Fibroblast of lung (primary cell): ENCODE measurements at regions not wholly inside any gene's neighbourhood (a gene's known extent, or its start where the extent isn't known, plus 50 kb on each side); places are given as distances from the start of the nearest gene placed in this dataset.

ENCODE experiments used
- EZH2 ChIP-seq: IDR thresholded peaks from 2 replicates; pipeline ENCODE4 v1.5.1; 2012; ENCODE audit warnings: low read length, control low read depth, mild to moderate bottlenecking; ENCODE audit errors: missing control alignments
- TF ChIP-seq, protein P1 (sequence below), 2 donors: IDR thresholded peaks in 1 of 2; conservative IDR thresholded peaks in 1 of 2; 1 replicate in 1 of 2; 2 replicates in 1 of 2; pipeline ENCODE4 v1.5.1; 2011 to 2012; ENCODE audit warnings: low read length in 2 of 2, control low read depth in 1 of 2, inconsistent platforms in 1 of 2, low read depth in 1 of 2, mild to moderate bottlenecking in 1 of 2

DNA sequence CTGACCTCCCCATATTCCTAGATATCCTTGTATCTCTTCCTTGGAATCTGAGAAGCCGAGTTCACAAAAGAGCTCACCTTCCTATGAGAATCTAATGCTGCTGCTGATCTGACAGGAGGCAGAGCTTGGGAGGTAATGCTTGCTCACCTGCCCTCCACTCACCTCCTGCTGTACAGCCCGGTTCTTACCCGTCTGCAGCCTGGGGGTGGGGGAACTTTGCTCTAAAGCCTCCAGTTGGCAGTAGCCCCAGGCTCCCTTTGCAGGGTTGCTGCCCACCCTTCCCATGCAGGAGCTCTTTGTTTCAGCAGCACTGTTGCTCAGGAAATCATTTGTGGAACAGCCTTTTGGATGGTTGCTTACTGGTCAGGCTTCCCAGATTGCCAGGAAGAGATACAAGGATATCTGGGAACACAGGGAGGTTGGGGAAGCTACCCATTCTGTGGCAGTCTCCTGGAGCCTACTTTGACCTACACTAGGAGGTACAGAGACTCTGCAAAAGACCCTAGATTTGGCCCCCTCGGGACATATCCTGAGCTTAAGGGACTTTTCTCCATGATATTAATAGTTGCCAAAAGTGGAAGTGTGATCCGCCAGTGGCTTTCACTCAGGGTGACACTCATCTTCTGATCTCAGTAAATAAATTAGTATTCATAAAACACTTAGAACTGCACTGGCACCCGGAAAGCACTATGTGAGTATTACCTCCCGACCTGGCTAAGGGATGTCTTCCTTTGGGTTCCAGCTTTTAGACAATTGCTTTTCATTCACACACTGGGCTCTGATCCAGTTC lies 363.7 kb upstream of the PODXL start:
- TF ChIP-seq, protein P1, sequence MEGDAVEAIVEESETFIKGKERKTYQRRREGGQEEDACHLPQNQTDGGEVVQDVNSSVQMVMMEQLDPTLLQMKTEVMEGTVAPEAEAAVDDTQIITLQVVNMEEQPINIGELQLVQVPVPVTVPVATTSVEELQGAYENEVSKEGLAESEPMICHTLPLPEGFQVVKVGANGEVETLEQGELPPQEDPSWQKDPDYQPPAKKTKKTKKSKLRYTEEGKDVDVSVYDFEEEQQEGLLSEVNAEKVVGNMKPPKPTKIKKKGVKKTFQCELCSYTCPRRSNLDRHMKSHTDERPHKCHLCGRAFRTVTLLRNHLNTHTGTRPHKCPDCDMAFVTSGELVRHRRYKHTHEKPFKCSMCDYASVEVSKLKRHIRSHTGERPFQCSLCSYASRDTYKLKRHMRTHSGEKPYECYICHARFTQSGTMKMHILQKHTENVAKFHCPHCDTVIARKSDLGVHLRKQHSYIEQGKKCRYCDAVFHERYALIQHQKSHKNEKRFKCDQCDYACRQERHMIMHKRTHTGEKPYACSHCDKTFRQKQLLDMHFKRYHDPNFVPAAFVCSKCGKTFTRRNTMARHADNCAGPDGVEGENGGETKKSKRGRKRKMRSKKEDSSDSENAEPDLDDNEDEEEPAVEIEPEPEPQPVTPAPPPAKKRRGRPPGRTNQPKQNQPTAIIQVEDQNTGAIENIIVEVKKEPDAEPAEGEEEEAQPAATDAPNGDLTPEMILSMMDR (conservative IDR thresholded peaks at IDR 0.05 in 1 of 2, IDR thresholded peaks at IDR 0.05 in 1 of 2; ENCODE audit: low read depth in 1 of 2, low read length in 2 of 2), result no peak
- TF ChIP-seq EZH2, result no peak
